Glomerular visceral epithelial cell (primary cell): ENCODE measurements at regions not wholly inside any gene's neighbourhood (a gene's known extent, or its start where the extent isn't known, plus 50 kb on each side); places are given as distances from the start of the nearest gene placed in this dataset.

Experiments used
- DNase-seq: peaks from one replicate; pipeline ENCODE4 v3.0.0-alpha.2; 2016; ENCODE audit errors: extremely low spot score

DNA sequence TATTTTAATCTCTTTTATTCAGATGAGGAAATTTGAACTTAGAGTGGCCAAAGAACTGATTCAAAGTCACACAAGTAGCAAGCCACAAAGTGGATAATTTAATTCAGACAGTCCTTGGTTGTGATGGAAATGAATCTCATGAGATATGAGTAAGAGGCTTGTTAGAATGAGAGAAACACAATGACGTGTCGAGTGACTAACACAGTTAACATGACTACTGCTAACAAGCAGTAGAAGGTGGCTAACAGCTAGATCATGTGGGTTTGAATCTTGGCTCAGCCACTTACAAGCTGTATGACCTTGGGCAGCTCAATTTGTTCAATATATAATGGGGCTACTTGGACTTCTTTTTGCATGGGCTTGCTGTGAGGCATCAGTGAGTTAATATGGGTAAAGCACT is 104.5 kb upstream of the LMO4 start:
- peak; percentile 82 for DNase-seq

DNA sequence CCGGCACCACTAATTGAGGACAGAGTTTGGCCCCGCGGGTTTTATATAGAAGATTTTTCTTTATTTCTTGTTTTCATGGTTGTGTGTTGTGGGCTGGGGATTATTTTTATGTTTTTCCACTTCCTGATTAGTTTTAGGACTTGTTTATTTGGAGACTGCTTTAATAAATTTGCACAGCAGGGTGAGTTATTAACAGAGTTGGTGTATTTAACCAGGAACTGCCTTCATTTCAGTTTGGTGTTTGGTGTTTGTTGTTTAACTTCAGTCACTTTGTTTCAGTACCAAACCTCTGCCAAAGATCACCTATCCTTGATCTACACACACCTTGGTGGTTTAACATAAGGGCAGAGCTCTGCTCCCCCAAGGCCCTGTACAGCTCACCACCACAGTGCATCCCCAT is 103.5 kb upstream of the LMO4 start:
- DNase-seq, result no peak

DNA sequence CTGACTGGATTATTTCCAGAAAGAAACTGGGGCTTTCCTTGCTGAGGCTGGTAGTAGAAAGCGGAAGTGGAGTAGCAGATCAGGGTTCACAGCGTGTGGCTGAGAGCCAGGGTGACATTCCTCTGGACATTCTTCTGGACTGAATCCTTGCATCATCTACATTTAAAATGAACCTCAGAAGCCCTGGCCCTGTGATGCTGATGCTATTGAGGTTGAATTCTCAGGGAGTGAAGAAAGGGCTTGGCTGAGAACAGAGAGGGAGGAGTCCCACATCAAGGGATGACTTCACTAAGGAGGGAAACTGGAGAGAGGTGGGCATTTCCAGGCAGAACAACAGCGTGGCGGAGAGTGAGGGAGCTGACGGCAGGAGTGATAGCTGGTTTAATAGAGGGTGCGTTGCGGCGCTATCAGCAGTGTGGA is 102.3 kb upstream of the LMO4 start:
- DNase-seq, result peak; percentile 98

DNA sequence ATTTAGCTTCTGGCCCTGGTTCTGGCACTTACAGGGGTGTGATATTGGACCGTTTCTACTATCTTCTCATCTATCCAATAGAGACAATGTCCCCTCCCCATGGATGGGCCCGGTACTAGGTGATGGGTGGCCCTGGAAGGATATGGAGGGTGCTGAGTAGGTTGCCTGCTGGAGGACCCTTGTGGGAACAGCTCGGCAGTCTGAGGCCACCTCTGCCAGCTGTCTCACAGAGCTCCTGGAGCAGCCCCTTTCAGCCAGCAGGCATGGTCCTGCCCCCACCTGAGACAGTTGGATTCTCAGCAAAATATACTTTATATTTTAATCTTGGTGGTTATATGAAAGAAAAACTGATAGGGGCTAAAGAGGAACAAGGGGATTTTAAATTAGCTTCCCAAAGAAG is 101.0 kb upstream of the LMO4 start:
- no peak for DNase-seq

DNA sequence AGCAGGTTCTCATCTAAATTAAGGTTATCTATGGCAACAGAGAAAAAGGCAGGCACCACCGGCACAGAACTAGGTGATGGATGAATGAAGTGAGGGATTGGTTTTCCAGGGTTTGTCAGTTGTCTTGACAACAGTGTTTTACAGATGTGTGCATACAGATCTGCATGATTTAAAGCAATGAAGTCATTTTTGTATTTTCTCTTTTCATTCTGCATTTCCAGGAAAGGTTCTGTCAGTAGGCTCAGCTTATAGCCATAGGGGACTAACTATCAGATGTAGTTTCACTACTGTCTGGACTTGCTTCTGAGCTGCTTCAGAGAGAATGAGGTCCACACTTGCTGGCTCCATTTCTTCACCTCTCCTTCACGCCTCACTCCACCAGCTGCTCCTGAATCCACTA is 98.2 kb upstream of the LMO4 start:
- DNase-seq, result no peak

DNA sequence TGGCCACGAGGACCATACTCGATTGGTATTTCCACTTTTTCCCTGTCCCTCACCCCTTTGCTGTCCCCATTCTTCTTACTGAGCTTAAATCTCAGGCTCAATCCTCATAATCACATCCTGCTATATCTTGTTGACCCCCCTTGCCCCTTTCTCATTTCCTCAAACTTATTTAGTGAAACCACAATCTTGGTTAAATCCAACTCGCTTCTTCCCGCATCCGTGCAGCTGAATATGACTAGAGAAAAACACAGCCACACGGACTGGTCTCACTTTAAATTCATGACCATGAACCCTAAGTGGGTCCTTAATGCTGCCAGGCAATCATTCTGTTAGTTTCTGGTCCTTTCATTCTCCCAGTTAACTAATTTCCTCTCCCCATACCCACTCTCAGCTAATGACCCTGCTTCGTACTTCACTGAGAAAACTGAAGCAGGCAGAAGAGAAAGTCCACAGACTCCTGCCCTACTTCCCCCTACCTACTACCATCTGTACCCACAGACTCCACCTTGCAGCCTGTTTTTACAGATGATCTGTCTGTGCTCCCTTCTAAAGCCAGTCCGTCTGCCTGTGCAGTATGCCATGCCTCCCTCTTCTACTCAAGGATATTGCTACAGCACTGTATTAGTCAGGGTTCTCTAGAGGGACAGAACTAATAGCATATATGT is 96.8 kb upstream of the LMO4 start:
- no peak for DNase-seq

DNA sequence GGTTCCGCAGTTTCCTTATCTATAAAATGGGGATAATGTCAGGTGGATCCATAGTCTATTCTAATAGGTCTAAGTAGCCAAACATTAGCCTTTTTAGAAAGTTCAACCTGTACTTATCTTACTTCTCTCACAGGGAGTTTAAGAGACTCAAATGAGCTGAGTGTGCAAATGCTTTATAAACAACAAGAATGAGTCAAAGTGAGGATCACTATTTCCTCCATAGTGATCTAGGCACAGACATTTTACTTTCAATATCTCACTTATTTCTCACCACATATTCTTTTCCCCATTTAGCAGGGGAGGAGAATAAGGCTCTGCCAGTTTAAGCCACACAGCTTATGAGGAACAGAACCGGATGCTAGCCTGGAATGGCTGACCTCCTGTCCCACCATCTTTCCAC is 92.1 kb upstream of the LMO4 start:
- DNase-seq, result no peak

DNA sequence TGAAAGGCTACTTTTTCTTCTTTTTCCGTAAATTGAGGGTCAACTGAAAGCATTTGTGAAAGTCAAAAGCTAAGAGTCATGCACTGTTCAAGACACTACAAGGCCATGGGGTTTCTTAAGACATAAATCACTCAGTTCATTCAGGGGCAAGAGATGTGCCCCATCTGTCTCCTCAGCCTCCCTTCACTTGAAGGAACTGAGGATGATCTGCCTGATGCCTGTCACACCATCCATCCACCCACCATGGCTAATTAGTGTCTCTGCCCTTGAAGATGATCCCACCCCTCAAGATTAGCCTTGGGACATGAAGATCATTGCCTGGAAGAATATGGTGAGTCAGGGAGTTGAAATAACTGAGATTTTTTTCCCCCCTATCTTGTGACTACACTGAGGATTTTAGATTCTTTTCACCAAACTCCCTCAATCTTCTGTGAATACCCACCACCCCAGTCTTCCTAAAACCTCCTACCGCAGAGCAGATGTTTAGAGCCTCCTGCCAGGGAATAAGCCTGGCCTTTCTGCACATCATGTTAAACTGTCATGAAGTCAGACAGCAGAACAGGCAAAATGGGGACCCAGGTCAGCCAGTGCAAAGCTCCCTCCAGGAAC is 88.6 kb upstream of the LMO4 start:
- DNase-seq, result no peak

DNA sequence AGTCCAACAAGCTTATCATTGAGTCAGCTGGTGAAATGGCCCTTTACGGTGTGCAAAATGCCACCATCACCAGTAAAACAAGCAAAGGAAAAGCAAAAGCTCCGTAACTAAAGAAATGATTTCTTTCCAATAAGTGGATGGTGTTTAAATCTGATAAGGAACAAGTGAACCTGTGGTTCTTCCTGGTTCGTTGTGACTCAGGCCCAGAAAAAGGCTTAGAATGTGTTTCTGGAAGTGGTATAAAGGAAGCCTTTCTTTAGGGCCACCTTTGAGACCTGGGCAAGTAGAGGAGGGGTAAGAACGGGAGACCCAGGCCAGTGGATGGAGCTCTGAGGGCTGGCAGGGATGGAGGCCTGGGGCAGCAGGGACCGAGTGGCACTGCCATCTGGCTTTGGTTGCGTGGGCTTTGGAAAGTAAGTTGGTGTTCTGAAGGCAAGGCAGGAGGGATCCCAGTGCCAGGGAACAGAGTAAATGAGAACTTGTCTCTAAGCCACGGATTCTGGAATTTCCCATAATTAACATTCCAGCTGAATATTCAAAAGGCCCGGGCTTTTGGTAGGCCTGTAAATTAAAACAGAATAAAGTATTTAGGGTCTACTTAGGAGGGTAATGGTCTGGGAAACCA is 87.9 kb upstream of the LMO4 start:
- no peak for DNase-seq

DNA sequence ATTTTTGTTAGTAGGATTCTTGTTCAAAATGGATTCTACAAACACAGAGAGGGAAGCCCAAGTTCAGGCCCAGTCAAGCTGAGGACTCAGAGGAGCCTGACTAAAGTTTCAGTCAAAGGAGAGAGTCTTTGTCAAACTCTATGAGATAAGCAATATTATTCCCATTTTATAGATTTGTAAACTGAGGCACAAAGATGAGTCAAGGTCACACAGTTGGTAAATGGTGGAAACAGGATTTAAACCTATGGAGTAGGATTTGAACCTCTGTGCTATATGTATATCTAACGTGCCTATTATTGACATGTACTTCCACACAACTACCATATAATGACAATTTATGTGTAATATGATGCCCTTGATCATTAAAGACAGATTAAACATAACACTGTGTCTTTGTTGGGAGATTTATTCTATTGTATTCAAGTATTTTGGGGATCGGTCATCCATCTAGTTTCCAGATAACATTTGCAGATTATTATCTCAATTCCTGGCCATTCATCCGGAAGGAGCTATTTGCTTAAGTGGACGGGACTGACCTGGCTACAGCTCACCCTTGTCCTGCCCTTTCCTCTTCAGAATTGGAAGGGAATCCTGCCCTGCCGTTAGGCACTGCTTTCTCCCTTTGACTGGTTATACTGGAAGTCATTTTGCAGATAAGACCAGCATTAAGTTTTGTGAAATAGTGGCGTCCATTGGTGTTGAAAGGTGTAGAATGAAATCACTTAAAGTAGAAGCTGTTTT is 86.1 kb upstream of the LMO4 start:
- no peak for DNase-seq

DNA sequence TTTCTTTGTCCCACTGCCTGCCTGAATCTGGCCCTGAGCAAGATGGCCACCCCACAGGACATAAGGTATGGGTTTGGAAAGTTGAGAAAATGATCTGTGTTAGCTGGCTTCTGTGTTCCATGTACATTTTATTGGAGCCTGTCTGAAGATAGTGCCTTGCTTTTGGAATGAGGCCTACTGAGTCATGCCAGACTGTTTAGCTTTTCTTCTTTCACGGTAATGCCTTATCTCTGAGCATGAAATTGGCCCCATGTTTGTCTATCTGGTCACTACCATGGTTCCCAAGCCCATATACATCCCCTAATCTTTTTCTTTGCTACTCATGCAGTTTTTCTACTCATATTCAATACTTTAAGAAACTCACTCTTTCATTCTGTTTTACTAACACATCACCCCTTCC is 85.1 kb upstream of the LMO4 start:
- no peak for DNase-seq

DNA sequence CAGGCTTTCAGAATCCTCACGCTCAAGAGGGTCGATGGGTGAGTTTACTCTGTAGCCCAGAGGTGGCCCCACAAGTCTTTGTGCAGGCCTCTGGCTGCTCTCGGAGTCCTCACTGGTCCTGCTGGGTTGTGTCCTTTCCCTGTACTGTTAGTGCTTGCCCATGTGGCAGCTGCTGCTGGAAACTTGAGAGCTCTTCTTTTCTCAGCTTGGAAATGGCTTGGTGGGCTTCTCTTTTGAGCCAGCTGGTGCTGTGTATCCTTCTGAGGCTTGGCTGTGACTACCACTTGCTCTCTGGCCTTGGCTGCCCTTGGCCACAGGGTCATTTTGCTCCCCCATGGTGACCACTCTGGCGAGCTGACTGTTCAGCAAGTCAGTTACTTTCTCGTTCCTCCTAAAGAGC is 82.2 kb upstream of the LMO4 start:
- no peak for DNase-seq

DNA sequence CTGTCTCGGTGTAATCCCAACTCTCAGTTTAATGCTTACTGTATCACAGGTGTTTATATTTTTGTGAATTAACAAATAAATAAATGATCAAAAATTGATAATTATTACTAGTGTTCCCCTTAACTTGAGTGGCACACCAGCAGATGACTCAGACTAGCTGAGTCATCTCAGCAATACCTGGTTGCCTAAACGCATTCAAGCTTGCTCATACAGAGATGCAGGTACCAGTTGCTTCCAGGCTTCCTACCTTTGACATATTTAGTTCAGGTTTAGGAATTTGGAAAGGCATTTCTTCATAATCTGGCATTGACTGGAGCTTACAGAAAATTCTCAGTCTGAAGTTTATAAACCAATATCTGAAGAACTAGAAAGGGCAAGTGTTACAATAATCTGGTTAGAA is 78.9 kb upstream of the LMO4 start:
- DNase-seq, result no peak

DNA sequence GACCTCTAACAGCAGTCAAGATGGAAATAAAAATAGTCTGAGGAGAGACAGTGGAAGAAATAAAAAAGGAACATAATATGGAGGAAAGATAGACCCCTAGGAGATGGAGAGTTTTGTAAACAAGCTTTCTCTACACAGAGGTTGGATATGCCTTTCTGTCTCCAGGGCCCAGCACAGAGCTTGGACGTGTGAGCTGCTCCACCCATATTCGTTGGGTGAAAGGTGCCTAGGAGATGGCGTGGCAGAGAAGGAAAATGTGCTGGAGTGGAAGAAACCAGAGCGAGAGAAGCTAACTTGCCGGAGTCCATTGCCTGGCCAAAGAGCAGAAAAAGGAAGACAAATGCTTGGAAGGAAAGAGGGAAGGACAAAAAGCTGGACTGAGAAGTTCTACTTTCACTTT is 78.3 kb upstream of the LMO4 start:
- no peak for DNase-seq

DNA sequence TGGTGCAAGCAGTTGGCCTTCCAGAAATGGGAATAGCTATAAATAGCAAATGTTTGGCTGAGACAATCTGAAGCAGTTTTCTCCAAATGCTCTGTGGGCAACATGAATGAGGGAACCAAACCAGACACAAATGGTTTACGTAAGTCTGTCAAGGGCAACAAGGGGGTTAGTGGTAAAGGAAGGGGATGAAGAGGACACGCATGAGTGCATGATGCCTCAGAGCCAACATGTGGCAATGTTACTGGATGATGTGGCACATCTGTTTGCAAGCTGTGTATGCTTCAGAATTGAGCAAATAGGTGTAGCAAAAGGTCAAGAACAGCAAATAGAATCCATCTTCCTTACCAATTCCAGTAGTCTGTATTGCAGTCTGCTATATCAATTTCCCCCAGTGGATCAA is 76.3 kb upstream of the LMO4 start:
- no peak for DNase-seq

DNA sequence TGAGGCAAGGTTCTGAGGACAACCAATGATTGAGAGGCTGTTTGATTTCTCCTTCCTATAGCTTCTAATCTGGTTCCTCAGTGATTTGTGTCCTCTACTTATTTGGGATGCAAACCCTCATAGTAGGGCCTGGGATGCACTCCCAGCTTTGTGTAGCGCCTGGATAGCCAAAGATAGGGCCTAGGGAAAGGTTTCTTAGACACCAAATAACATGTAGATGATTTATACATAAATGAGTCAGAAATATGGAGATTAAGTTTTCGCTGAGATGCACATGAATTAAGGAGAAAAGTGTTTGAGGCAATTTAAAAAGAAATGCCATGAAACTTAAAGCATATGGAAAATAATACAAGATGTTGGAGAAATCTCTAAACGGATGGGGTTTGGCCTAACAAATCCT is 66.0 kb upstream of the LMO4 start:
- DNase-seq, result no peak

DNA sequence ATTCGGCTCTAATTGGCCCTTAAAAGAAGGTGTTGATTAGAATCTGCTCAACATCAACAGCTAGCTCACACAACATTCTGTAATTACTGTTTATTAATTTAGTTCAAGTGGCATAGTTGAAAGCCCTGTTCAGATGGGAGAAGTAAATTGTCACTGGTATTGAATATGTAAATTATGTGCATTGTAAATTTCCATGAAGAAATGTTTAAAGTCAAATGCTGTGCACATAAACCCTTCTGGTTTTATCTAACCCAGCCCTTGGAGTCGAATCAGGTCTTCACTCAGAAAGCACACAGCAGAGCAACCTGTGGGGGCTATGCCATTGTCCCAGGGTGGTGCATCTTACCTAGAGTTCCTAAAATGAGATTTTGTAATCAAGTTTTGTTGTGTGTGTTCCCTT is 65.4 kb upstream of the LMO4 start:
- no peak for DNase-seq

DNA sequence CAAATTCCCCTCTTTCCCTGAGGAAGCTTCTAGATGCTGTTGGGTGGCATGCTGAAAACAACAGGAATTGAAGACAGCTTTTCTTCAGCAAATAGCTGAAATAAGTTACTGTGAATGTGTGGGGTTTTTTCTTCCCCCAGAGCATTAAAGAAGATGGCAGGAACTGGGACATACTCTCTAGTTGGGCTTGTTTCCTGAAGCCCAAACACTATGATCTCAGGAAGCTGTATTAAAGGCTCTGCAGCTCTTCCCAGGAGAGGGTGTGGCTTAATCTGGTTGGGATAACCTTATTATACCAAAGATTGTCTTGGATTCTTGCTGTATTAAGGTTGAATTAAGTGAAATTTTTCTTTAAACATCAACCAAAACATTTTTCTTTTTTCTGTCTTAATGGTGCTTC is 64.9 kb upstream of the LMO4 start:
- no peak for DNase-seq

DNA sequence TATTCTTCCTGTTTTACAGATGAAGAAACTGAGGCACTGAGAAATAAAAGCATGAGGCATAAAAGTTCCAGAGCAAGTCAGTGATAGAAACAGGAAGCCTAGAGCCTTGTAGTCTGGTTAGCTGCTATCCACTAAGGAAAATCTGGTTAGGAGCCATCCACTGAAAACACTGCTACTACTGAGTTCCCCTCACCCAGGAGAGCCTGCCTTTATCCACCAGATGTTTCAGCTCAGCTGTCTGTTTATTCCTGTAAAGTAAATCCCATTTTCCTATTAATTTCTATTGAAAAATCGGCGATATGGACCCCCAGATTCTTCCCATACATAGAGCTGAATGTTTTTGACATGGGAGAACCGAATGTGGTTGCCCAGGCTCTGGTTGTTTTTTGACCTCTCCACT is 63.7 kb upstream of the LMO4 start:
- DNase-seq, result no peak

DNA sequence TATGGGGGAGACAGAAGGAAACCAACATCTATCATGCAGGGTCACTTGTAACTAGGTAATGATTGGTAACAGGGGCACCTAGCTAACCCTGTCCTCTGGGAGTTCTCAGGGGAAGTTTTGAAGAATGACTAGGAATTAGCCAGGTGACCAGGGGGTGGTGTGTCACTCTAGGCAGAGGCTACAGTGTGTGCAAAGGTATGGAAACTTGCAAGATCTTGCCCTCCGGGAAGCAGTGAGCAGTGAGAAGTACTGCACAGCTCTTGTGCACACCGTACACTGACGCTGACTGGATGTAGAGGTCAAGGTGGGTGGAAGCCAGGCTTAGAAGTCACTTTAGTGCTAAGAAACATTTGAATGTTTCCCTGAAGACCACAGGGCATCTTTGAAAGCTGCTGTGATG is 62.9 kb upstream of the LMO4 start:
- no peak for DNase-seq

DNA sequence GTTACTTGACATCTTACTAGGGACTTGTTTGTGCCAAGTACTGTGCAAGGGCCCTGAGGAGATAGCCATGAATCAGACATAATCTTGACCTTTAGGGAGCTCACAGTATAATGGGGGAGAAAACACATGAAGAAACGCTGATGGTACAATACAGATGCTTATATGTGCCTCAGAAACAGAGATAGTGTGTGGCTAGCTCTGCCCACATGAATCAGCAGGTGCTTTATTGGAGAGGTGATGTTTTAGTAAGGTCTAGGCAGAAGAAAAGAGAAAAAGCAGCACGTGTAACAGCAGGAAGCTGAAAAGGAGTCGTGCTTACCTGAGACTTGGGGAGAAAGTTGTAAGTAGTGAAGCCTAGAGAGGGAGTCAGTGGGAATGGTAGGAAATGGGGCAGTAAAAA is 60.6 kb upstream of the LMO4 start:
- DNase-seq, result no peak

DNA sequence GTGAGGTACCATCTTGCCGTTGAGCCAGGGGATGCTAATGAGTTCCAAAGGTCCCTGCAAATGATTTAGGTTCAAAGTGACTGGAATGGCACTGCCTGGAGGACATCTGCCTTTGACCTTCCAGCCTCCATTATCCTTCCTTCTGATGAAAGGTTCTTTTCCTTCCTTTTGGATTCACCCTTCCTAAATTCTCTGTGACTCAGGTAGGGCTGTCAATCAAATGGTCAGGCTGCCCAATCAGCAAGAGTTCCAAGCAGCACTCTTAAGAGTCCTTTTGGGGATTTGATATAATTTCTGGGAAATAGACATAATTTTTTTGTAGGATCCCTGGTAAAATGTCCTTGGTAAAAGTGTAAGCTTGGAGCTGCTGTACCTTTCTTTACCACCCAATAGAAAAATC is 58.8 kb upstream of the LMO4 start:
- no peak for DNase-seq

DNA sequence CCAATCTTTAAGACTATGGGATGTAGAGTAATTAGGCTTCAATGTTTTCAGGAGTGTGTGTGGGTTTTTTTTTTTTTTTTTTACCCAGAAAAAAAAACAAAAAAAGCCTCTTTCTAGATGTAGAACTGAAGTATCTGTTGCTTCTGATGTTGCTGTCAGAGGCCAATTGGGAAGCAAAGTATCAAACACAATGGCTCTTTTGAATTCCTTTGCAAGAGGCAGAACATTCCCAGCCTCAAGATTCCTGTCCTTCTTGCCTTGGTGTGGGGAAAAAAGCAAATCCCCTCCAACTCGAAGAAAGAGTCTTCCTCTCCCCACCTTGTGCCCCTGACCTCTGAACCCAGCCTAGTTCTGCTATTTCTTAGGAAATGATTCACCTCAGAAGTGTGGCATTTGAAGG is 55.4 kb upstream of the LMO4 start:
- no peak for DNase-seq
